Kidney (tissue), 13 donors: ENCODE measurements at regions not wholly inside any gene's neighbourhood (a gene's known extent, or its start where the extent isn't known, plus 50 kb on each side); places are given as distances from the start of the nearest gene placed in this dataset.

ENCODE experiments used
- DNase-seq, 5 donors: peaks; one replicate each; pipeline ENCODE4 v3.0.0-alpha.2; 2013 to 2020
- FAIRE-seq: peaks from 2 replicates; lab custom pipeline; 2012; peaks lifted over from hg19 to GRCh38; lab: Jason Lieb, UNC
- H3K27ac ChIP-seq, 2 donors: one replicate each; pipeline ENCODE4 v1.7.0; 2013; ENCODE audit warnings: low read depth in 2 of 2, low read length in 2 of 2, inconsistent platforms in 1 of 2
- H3K27me3 ChIP-seq: one replicate; pipeline ENCODE4 v1.7.1; 2013; ENCODE audit warnings: low read length, inconsistent platforms; ENCODE audit not compliant: control insufficient read depth, insufficient read depth
- H3K36me3 ChIP-seq, 3 donors: one replicate each; pipeline versions ENCODE4 v1.7.0 to v1.7.1; 2013; ENCODE audit warnings: low read length in 3 of 3, control low read depth in 1 of 3, inconsistent platforms in 1 of 3; ENCODE audit not compliant: insufficient read depth in 3 of 3, control insufficient read depth in 2 of 3
- H3K4me1 ChIP-seq, 3 donors: one replicate each; pipeline versions ENCODE4 v1.7.0 to v1.7.1; 2013; ENCODE audit warnings: low read length in 3 of 3, inconsistent platforms in 1 of 3, low read depth in 1 of 3; ENCODE audit not compliant: control insufficient read depth in 2 of 3, insufficient read depth in 2 of 3
- H3K4me3 ChIP-seq, 3 donors: one replicate each; pipeline versions ENCODE4 v1.7.0 to v1.8.1; 2013; ENCODE audit warnings: low read length in 3 of 3, control low read depth in 1 of 3, inconsistent platforms in 1 of 3
- H3K9ac ChIP-seq, 3 donors: one replicate each; pipeline versions ENCODE4 v1.7.0 to v1.7.1; 2013; ENCODE audit warnings: low read length in 3 of 3, control low read depth in 1 of 3, inconsistent platforms in 1 of 3
- H3K9me3 ChIP-seq, 3 donors: one replicate each; pipeline versions ENCODE4 v1.7.0 to v1.7.1; 2013; ENCODE audit warnings: low read length in 3 of 3, control low read depth in 1 of 3, inconsistent platforms in 1 of 3; ENCODE audit not compliant: control insufficient read depth in 2 of 3, insufficient read depth in 1 of 3
- CTCF ChIP-seq: IDR thresholded peaks from 3 replicates; pipeline ENCODE4 v1.5.1; 2012; ENCODE audit warnings: mild to moderate bottlenecking, moderate library complexity, borderline replicate concordance; ENCODE audit not compliant: insufficient read depth; ENCODE audit errors: extremely low read depth
- intact Hi-C: fragments of 100-400 bp; cut with DNase I; formaldehyde crosslinking; loops from one replicate; pipeline ENCODE4 v1.11.1; 2022
- donor health status: control.
- donor health status: control.
- donor health status: control.
- donor health status: control.
- donor health status: control.
- donor health status: DM: yes; HTN: yes; CAD: no.
- donor health status: Normal renal cell carcinoma (clear cell type).

DNA sequence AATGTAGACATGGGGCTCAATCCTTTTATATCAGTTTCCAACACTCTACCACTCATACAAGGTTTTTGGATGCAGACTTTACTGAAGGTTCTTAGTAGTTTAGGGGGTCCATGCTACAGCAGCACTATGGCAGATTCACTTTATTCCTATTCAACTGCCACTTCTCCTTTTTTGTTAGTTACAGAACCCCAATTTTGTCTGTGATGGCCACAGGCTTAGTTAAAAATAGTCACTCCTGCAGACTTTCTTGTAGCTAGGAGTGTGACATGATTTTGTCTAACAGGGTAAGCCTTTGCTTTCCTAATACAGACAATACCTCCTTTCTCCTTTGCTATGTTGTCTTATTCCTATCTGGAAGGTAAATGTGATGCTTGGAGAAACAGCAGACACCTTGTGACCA is 90.0 kb upstream of the SLC24A3 start:
- no peaks in the 10 kb centered on the region for H3K4me1 ChIP-seq
- H3K27me3 ChIP-seq = no peaks in the 10 kb centered on the region

DNA sequence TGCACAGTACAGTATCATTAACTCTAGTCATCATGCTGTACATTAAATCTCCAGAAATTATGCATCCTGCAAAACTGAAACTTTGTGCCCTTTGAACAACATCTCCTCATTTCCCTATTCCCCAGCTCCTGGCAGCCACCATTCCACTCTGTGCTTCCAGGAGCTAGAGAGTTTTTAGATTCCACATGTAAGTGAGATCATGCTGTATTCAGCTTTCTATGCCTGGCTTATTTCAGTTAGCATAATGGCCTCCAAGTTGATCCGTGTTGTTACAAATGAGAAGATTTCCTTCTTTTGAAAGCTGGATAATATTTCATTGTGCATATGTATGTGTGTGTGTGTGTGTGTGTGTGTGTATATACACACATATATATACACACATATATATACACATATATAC is 86.9 kb upstream of the SLC24A3 start:
- no peak overlapping the region for H3K27ac ChIP-seq
- no peaks in the 10 kb centered on the region for H3K9me3 ChIP-seq
- FAIRE-seq (no peak), DNase-seq (no peak)
- H3K4me1 ChIP-seq = no peaks in the 10 kb centered on the region
- no peak overlapping the region for H3K9ac ChIP-seq
- no peak for TF ChIP-seq CTCF
- H3K36me3 ChIP-seq = no peaks in the 10 kb centered on the region
- no peak overlapping the region for H3K4me3 ChIP-seq
- no peaks in the 10 kb centered on the region for H3K27me3 ChIP-seq
- intact Hi-C loops = no loop called here

More for the DNA sequence above, 90.0 kb upstream of the SLC24A3 start:
- Histone ChIP-seq H3K36me3 (no peaks in the 10 kb centered on the region), H3K4me3 (no peak overlapping the region), H3K9ac (no peak overlapping the region), H3K27ac (no peak overlapping the region), H3K9me3 (no peaks in the 10 kb centered on the region)
- FAIRE-seq = no peak
- no peak for TF ChIP-seq CTCF
- intact Hi-C loops = no loop called here
- DNase-seq = no peak

DNA sequence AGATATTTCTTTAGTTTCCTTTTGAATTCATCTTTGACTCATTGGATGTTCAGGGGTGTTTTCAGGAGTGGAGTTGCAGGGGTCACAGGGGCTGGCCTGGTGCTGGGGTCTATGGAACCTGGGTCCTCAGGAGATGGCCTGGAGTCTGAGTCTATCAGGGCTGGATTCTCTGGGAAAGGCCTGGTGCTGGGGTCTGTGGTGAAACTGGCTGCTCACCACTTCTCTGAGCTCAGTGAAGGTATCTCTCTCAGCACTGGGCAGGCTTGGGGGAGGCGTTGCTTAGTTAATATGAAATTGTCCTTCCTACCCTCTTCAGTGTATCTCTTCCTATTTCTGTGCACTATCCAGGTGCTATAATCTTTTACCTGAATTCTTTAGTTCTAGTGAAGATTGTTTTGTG is 83.1 kb upstream of the SLC24A3 start:
- Histone ChIP-seq H3K9ac (no peak overlapping the region), H3K27ac (no peak overlapping the region), H3K4me3 (no peak overlapping the region), H3K9me3 (no peaks in the 10 kb centered on the region), H3K27me3 (no peaks in the 10 kb centered on the region), H3K4me1 (no peaks in the 10 kb centered on the region), H3K36me3 (no peaks in the 10 kb centered on the region)
- FAIRE-seq (no peak), DNase-seq (no peak)
- intact Hi-C loops = no loop called here
- TF ChIP-seq CTCF = no peak

GRCh38 chr20:19129976-19130612 is 82.3 kb upstream of the SLC24A3 start:
- H3K36me3 ChIP-seq = no peaks in the 10 kb centered on the region
- H3K4me3 ChIP-seq = no peak overlapping the region
- no peak overlapping the region for H3K9ac ChIP-seq
- H3K4me1 ChIP-seq = no peaks in the 10 kb centered on the region
- H3K9me3 ChIP-seq = no peaks in the 10 kb centered on the region
- DNase-seq (no peak), FAIRE-seq (no peak)
- no peak overlapping the region for H3K27ac ChIP-seq
- TF ChIP-seq CTCF = no peak
- H3K27me3 ChIP-seq = no peaks in the 10 kb centered on the region
- intact Hi-C loops = no loop called here
